ENCODE measurements at regions not wholly inside any gene's neighbourhood (a gene's known extent, or its start where the extent isn't known, plus 50 kb on each side); places are given as distances from the start of the nearest gene placed in this dataset.

GRCh38 chr4:149029056-149029651 is 586.9 kb upstream of the NR3C2 start:
- TF ChIP-seq CTCF (tag by site-specific recombination; IDR thresholded peaks at IDR 0.05) (no peak), MEIS1 (CRISPR knock-in tag; IDR thresholded peaks at IDR 0.05; ENCODE audit: borderline replicate concordance) (no peak), ZNF174 (tag by site-specific recombination; IDR thresholded peaks at IDR 0.05) (no peak), ZNF266 (tag by site-specific recombination; IDR thresholded peaks at IDR 0.05; ENCODE audit: low read depth) (no peak), ZNF558 (tag by site-specific recombination; IDR thresholded peaks at IDR 0.05) (no peak), ZNF324 (tag by site-specific recombination; IDR thresholded peaks at IDR 0.05) (no peak), ZNF133 (tag by site-specific recombination; IDR thresholded peaks at IDR 0.05) (no peak), HOXD13 (CRISPR knock-in tag; IDR thresholded peaks at IDR 0.05; ENCODE audit: borderline replicate concordance) (no peak), REST (tag by site-specific recombination; IDR thresholded peaks at IDR 0.05) (no peak)
